Coronary artery (tissue), 2 donors: ENCODE measurements at regions not wholly inside any gene's neighbourhood (a gene's known extent, or its start where the extent isn't known, plus 50 kb on each side); places are given as distances from the start of the nearest gene placed in this dataset.
A peak's percentile ranks its signal among the peaks of the same experiment; 100 is the strongest.

ENCODE experiments used
- DNase-seq: peaks from one replicate; pipeline ENCODE4 v3.0.0-alpha.2; 2017; ENCODE audit warnings: low spot score
- H3K27ac ChIP-seq, 2 donors: fragments of 200-600 bp; sonication (generic); one replicate each; pipeline ENCODE4 v1.5.1; 2016 to 2019
- H3K4me3 ChIP-seq: fragments of 200-600 bp; sonication (generic); 2 replicates; pipeline ENCODE4 v1.5.1; 2016; ENCODE audit warnings: mild to moderate bottlenecking, moderate library complexity
- CTCF ChIP-seq: fragments of 200-600 bp; sonication (generic); IDR thresholded peaks from one replicate; pipeline ENCODE4 v1.5.1; 2019; ENCODE audit warnings: antibody characterized with exemption

GRCh38 chr3:124456506-124456905, 273.7 kb upstream of the UMPS start:
- DNase-seq = no peak
- no peak for TF ChIP-seq CTCF
- H3K4me3 ChIP-seq = no peak overlapping the region
- no peak overlapping the region for H3K27ac ChIP-seq

GRCh38 chr3:124459678-124460077, 270.6 kb upstream of the UMPS start:
- no peak for TF ChIP-seq CTCF
- no peak for DNase-seq
- Histone ChIP-seq H3K4me3 (no peak overlapping the region), H3K27ac (no peak overlapping the region)

- no peak for TF ChIP-seq CTCF
- no peak for DNase-seq
- Histone ChIP-seq H3K4me3 (no peak overlapping the region), H3K27ac (no peak overlapping the region)
These were observed 269.1 kb upstream of the UMPS start for GRCh38 chr3:124461126-124461525.

GRCh38 chr3:124461838-124462632, 268.2 kb upstream of the UMPS start:
- no peak for TF ChIP-seq CTCF
- Histone ChIP-seq H3K27ac (no peak overlapping the region), H3K4me3 (no peak overlapping the region)
- DNase-seq = no peak

- no peak for TF ChIP-seq CTCF
- Histone ChIP-seq H3K27ac (no peak overlapping the region), H3K4me3 (no peak overlapping the region)
- no peak for DNase-seq
These were observed 267.0 kb upstream of the UMPS start for GRCh38 chr3:124463234-124463633.

- TF ChIP-seq CTCF = peak; percentile 89
- Histone ChIP-seq H3K4me3 (no peak overlapping the region), H3K27ac (peak overlapping the region in 1 of 2 donors; percentile 52)
- no peak for DNase-seq
These were observed 262.0 kb upstream of the UMPS start for GRCh38 chr3:124467980-124468902.
